ENCODE measurements at regions not wholly inside any gene's neighbourhood (a gene's known extent, or its start where the extent isn't known, plus 50 kb on each side); places are given as distances from the start of the nearest gene placed in this dataset.
"Not testable (repeated sequence)": the region's sequence is repeated elsewhere in the genome, so short reads cannot be mapped to it uniquely, and the experiment has no call there.

GRCh38 chr21:13378943-13379342 is 230.6 kb upstream of the POTED start:
- not testable (repeated sequence) for TF ChIP-seq TEAD1 (CRISPR knock-in tag; IDR thresholded peaks at IDR 0.05); CTCF (IDR thresholded peaks at IDR 0.05); FOXP4 (CRISPR knock-in tag; IDR thresholded peaks at IDR 0.05); TCF7 (CRISPR knock-in tag; IDR thresholded peaks at IDR 0.05; ENCODE audit: low read depth); PRRX2 (CRISPR knock-in tag; IDR thresholded peaks at IDR 0.05); MXD4 (CRISPR knock-in tag; IDR thresholded peaks at IDR 0.05; ENCODE audit: borderline replicate concordance); MAX (CRISPR knock-in tag; IDR thresholded peaks at IDR 0.05); USF2 (CRISPR knock-in tag; IDR thresholded peaks at IDR 0.05); TEAD4 (CRISPR knock-in tag; IDR thresholded peaks at IDR 0.05); ETV6 (CRISPR knock-in tag; IDR thresholded peaks at IDR 0.05); NFYB (CRISPR knock-in tag; conservative IDR thresholded peaks at IDR 0.05; ENCODE audit: low read depth); ZNF532 (CRISPR knock-in tag; IDR thresholded peaks at IDR 0.05; ENCODE audit: borderline replicate concordance); GABPB1 (CRISPR knock-in tag; IDR thresholded peaks at IDR 0.05)
